OCI-LY1 (cell line): ENCODE measurements at regions not wholly inside any gene's neighbourhood (a gene's known extent, or its start where the extent isn't known, plus 50 kb on each side); places are given as distances from the start of the nearest gene placed in this dataset.

Experiments used
- EZH2 ChIP-seq: fragments of 200-600 bp; sonication (generic), shearing (Covaris generic); IDR thresholded peaks from 2 replicates; pipeline ENCODE4 v1.8.0; 2017; ENCODE audit warnings: borderline replicate concordance, mixed run types, mild to moderate bottlenecking, antibody characterized with exemption, low read length, moderate library complexity, mixed read lengths
- TF ChIP-seq, protein P1 (sequence below): fragments of 200-600 bp; sonication (generic), shearing (Covaris generic); IDR thresholded peaks from 2 replicates; pipeline ENCODE4 v1.5.1; 2017; ENCODE audit warnings: mild to moderate bottlenecking, antibody characterized with exemption, low read length, moderate library complexity, mixed read lengths

GRCh38 chr2:7627583-7627982, 710.4 kb downstream of the RNF144A start:
- TF ChIP-seq, protein P1, sequence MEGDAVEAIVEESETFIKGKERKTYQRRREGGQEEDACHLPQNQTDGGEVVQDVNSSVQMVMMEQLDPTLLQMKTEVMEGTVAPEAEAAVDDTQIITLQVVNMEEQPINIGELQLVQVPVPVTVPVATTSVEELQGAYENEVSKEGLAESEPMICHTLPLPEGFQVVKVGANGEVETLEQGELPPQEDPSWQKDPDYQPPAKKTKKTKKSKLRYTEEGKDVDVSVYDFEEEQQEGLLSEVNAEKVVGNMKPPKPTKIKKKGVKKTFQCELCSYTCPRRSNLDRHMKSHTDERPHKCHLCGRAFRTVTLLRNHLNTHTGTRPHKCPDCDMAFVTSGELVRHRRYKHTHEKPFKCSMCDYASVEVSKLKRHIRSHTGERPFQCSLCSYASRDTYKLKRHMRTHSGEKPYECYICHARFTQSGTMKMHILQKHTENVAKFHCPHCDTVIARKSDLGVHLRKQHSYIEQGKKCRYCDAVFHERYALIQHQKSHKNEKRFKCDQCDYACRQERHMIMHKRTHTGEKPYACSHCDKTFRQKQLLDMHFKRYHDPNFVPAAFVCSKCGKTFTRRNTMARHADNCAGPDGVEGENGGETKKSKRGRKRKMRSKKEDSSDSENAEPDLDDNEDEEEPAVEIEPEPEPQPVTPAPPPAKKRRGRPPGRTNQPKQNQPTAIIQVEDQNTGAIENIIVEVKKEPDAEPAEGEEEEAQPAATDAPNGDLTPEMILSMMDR = no peak
- TF ChIP-seq EZH2 = no peak
